ENCODE measurements at regions not wholly inside any gene's neighbourhood (a gene's known extent, or its start where the extent isn't known, plus 50 kb on each side); places are given as distances from the start of the nearest gene placed in this dataset.
"Not testable (repeated sequence)": the region's sequence is repeated elsewhere in the genome, so short reads cannot be mapped to it uniquely, and the experiment has no call there.

- Histone ChIP-seq H3K4me3 (ENCODE audit: low read length) (no peak overlapping the region), H3K27me3 (ENCODE audit: low read length) (no peaks in the 10 kb centered on the region), H4K20me1 (ENCODE audit: insufficient read depth, low read depth, low read length) (no peaks in the 10 kb centered on the region), H3K36me3 (ENCODE audit: insufficient read depth, low read length) (no peaks in the 10 kb centered on the region), H2AFZ (ENCODE audit: low read length) (no peak overlapping the region), H3K27ac (ENCODE audit: low read length) (no peak overlapping the region), H3K9me2 (replicated peaks; ENCODE audit: insufficient read depth, low read length) (no peaks in the 10 kb centered on the region), H3K9me3 (ENCODE audit: low read length) (no peaks in the 10 kb centered on the region), H3K4me1 (ENCODE audit: low read length) (no peaks in the 10 kb centered on the region), H3K79me2 (ENCODE audit: low read length) (no peaks in the 10 kb centered on the region), H3K9ac (ENCODE audit: low read length) (no peak overlapping the region), H3K4me2 (ENCODE audit: low read depth, low read length, poor library complexity, severe bottlenecking) (no peak overlapping the region)
- no peak for DNase-seq
Measured at GRCh38 chr10:87603196-87603595, 56.5 kb upstream of the PAPSS2 start.

- DNase-seq: no peak
- Histone ChIP-seq H3K4me2 (ENCODE audit: low read depth, low read length, poor library complexity, severe bottlenecking) (no peak overlapping the region), H3K9ac (ENCODE audit: low read length) (no peak overlapping the region), H3K27ac (ENCODE audit: low read length) (no peak overlapping the region), H2AFZ (ENCODE audit: low read length) (no peak overlapping the region), H3K9me3 (ENCODE audit: low read length) (no peaks in the 10 kb centered on the region), H4K20me1 (ENCODE audit: insufficient read depth, low read depth, low read length) (no peaks in the 10 kb centered on the region), H3K9me2 (replicated peaks; ENCODE audit: insufficient read depth, low read length) (no peaks in the 10 kb centered on the region), H3K4me1 (ENCODE audit: low read length) (peaks cover 5% of the 10 kb centered on the region), H3K79me2 (ENCODE audit: low read length) (no peaks in the 10 kb centered on the region), H3K4me3 (ENCODE audit: low read length) (no peak overlapping the region), H3K36me3 (ENCODE audit: insufficient read depth, low read length) (no peaks in the 10 kb centered on the region), H3K27me3 (ENCODE audit: low read length) (no peaks in the 10 kb centered on the region)
Measured at GRCh38 chr10:87603769-87604168, 55.9 kb upstream of the PAPSS2 start.

- H4K20me1 ChIP-seq (ENCODE audit: insufficient read depth, low read depth, low read length): no peaks in the 10 kb centered on the region
- no peak overlapping the region for H3K4me2 ChIP-seq (ENCODE audit: low read depth, low read length, poor library complexity, severe bottlenecking)
- H3K36me3 ChIP-seq (ENCODE audit: insufficient read depth, low read length): no peaks in the 10 kb centered on the region
- no peak overlapping the region for H3K9ac ChIP-seq (ENCODE audit: low read length)
- no peaks in the 10 kb centered on the region for H3K79me2 ChIP-seq (ENCODE audit: low read length)
- peaks cover 9% of the 10 kb centered on the region for H3K4me1 ChIP-seq (ENCODE audit: low read length)
- H3K9me2 ChIP-seq (replicated peaks; ENCODE audit: insufficient read depth, low read length): no peaks in the 10 kb centered on the region
- no peak for DNase-seq
- no peak overlapping the region for H3K4me3 ChIP-seq (ENCODE audit: low read length)
- H3K9me3 ChIP-seq (ENCODE audit: low read length): no peaks in the 10 kb centered on the region
- no peaks in the 10 kb centered on the region for H3K27me3 ChIP-seq (ENCODE audit: low read length)
- no peak overlapping the region for H3K27ac ChIP-seq (ENCODE audit: low read length)
- H2AFZ ChIP-seq (ENCODE audit: low read length): no peak overlapping the region
Measured at GRCh38 chr10:87605628-87606251, 53.9 kb upstream of the PAPSS2 start.

GRCh38 chr10:87608756-87609155 lies 50.9 kb upstream of the PAPSS2 start:
- peaks cover 9% of the 10 kb centered on the region for H3K4me1 ChIP-seq (ENCODE audit: low read length)

GRCh38 chr10:87609563-87609962 lies 50.1 kb upstream of the PAPSS2 start:
- not testable (repeated sequence) for H4K20me1 ChIP-seq (ENCODE audit: insufficient read depth, low read depth, low read length); DNase-seq; H3K27me3 ChIP-seq (ENCODE audit: low read length); H3K36me3 ChIP-seq (ENCODE audit: insufficient read depth, low read length); H2AFZ ChIP-seq (ENCODE audit: low read length); H3K9me3 ChIP-seq (ENCODE audit: low read length); H3K4me3 ChIP-seq (ENCODE audit: low read length); H3K4me2 ChIP-seq (ENCODE audit: low read depth, low read length, poor library complexity, severe bottlenecking); H3K79me2 ChIP-seq (ENCODE audit: low read length); H3K27ac ChIP-seq (ENCODE audit: low read length); H3K9me2 ChIP-seq (replicated peaks; ENCODE audit: insufficient read depth, low read length); H3K4me1 ChIP-seq (ENCODE audit: low read length); H3K9ac ChIP-seq (ENCODE audit: low read length)

More at GRCh38 chr10:87608756-87609155, 50.9 kb upstream of the PAPSS2 start:
- H3K9ac ChIP-seq (ENCODE audit: low read length): no peak overlapping the region
- H3K27ac ChIP-seq (ENCODE audit: low read length): no peak overlapping the region
- H3K36me3 ChIP-seq (ENCODE audit: insufficient read depth, low read length): no peaks in the 10 kb centered on the region
- peak; percentile 46 for DNase-seq
- H3K9me3 ChIP-seq (ENCODE audit: low read length): no peaks in the 10 kb centered on the region
- no peaks in the 10 kb centered on the region for H4K20me1 ChIP-seq (ENCODE audit: insufficient read depth, low read depth, low read length)
- no peak overlapping the region for H3K4me3 ChIP-seq (ENCODE audit: low read length)
- no peaks in the 10 kb centered on the region for H3K27me3 ChIP-seq (ENCODE audit: low read length)
- no peaks in the 10 kb centered on the region for H3K79me2 ChIP-seq (ENCODE audit: low read length)
- H3K4me2 ChIP-seq (ENCODE audit: low read depth, low read length, poor library complexity, severe bottlenecking): peak overlapping the region; percentile 35
- no peak overlapping the region for H2AFZ ChIP-seq (ENCODE audit: low read length)
- H3K9me2 ChIP-seq (replicated peaks; ENCODE audit: insufficient read depth, low read length): no peaks in the 10 kb centered on the region

Measured in Karpas-422 (cell line).